ENCODE measurements at regions not wholly inside any gene's neighbourhood (a gene's known extent, or its start where the extent isn't known, plus 50 kb on each side); places are given as distances from the start of the nearest gene placed in this dataset.

DNA sequence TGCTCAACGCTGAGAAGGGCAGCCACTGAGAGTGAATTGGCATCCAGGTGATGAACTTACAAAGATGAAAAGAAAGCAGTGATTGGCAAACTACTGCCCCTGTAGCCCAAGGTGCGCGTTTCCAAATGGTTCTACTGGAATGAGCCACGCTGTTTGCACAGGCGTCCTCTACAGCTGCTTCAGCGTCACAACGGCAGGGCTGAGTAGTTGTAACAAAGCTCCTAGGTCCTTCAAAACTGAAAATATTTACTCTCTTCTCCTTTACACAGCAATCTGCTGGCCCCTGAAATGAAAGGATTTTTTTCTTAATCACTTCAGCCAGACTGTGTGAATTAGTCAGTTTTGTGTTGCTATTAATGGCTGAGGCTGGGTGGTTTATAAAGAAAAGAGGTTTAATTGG, 107.2 kb upstream of the FOXF1 start:
- DNase-seq: no peak

DNA sequence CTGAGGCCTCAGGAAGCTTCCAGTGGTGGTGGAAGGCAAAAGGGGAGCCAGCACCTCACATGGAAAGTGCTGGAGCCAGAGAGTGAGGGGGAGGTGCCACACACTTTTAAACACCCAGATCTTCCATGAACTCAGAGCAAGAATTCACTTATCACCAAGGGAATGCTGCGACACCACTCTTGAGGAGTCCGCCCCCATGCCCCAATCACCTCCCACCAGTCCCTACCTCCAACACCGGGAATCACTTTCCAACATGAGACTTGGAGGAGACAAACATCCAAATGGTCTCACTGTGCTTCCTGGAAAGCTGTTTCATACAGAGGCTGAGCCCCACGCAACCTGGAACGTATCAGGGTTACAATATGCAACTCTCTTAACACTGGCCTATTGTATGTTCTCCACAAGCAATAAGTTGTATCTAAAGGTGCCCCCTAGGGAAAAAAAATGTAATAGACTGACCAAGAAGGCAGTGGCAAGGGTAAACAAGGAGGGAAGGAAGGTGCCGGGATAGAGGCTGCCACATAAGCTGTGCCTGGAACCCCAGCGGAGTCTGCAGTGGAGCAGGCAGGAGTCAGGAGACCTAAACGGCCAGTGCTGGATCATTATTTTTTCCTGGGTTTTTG, 106.7 kb upstream of the FOXF1 start:
- no peak for DNase-seq

DNA sequence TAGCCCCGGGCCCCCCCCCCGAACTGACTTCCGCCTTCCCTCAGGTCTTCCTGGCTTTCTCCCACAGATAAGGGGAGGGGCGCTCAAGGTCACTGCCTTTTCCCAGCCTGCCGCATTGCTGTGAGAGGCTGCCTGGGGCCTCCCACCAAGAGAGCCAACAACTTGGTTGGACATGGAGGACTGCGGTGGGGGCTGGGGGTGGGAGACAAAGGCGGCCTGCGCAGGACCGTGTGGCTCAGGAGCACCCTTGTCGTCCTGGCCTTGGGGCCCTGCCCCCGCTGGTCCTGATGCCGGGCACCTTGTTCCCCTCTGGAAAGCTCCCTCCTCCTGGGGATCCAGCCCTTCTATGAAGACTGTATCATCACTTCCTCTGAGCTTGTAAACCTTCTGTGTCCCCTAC, 105.6 kb upstream of the FOXF1 start:
- DNase-seq: no peak

DNA sequence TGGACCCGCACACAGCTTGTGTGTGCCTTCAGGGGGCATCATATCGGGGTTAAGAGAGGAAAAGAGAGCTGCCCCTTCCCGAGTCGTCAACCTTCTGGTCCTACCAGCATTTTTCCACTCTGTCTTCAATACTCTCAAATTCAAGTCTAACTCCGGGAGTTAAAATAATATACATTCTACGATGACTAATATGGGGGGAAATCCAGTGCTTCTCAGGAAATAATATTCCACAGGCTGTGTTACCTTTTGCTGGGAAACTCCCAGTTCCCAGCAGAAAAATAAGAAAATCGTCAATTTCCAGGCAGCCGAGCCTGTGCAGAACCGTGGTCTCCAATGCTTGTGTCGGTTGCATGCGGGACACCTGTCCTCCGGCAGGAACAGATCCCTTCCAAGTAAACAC, 105.0 kb upstream of the FOXF1 start:
- DNase-seq: no peak

DNA sequence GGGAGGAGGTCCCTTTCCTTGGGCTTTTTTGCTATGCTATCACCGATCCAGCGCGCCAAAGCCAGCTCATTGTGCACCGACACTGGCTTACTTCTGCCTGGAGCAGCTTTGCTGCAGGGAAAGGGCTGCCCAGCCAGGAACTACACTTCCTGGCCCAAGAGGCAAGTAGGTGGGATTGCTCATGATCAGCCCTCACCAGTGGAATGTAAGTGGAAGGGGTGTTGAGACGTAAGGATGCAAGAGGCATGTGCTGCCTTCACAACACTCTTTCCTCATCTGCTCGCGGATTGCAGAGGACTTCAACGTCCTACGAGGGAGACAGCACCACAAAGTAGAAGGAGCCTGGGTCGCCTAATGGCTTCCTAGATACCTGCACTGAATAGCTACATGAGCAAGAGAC, 104.3 kb upstream of the FOXF1 start:
- no peak for DNase-seq

DNA sequence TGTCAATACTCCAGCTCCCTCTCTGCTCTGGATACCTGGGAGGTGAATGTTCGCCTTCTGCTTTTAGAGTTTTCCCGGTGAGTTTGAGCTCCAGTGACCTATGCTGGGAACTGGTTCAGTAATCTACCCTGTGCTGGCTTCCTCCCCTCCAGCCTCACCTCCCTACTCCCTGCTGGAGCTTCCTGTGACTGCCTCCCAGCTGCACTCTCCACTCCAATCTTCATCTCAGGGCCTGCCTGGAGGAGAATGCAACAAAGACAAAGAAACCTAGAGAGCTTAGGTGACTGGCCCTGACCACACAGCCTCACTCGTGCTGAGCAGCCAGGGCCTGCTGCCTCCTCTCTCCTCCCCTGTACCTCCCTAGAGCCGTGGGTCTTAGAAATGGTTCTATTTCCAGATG, 101.6 kb upstream of the FOXF1 start:
- no peak for DNase-seq

DNA sequence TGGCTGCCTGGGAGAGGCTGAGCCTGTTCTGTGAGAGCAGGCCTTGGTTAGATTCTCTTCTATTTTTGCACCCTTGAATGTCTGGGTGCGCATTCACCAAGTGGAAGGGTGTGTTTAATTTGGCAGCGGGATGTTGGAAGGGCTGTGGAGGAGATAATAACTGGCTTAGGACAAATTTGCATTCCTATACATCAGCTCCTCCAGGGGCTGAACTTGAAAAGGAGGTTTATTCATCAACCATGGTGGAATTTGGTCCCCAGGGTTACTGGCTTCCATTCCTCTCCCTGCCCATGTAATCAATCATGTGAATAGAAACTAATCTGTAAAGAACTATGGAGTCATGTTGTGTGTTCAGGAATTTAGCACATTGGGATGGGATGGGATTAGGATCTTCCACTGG, 100.2 kb upstream of the FOXF1 start:
- DNase-seq: no peak

DNA sequence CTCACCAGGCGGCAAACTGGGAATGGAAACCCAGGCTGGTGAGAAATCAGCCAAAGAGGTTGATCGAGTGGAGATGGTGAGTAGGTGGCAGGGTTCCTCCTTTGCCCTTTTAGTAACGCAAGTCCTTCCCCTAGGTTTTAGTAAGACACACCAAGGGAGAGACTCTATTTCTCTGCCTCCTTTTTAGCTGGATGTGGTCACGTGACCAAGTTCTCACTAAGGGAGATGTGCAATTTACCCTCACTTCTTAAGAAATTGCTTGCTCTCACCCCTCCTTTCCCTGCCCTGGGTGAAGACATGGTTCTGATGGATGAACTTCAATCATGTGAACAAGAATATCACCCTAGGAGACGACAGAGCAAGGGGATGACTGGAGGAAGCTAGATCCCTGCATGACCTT, 99.8 kb upstream of the FOXF1 start:
- DNase-seq: no peak

DNA sequence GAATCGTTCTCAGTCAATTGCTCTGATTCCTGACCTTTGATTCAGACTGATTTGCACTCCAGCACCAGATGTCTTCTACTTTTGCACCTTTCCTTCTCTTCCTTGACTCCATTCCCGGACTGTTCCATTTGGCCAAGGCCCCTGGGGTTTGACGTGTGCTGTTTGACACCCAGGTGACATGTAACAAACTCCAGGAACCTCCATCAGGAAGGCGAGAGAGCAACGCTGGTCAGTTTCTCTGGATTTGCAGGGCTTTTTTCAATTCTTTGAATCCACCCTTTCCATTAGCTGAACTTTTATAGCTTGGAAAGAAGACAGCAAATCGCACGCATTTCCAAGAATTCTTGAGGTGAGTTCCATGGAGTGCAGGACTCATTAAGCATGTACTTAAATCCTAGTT, 98.4 kb upstream of the FOXF1 start:
- DNase-seq: no peak

DNA sequence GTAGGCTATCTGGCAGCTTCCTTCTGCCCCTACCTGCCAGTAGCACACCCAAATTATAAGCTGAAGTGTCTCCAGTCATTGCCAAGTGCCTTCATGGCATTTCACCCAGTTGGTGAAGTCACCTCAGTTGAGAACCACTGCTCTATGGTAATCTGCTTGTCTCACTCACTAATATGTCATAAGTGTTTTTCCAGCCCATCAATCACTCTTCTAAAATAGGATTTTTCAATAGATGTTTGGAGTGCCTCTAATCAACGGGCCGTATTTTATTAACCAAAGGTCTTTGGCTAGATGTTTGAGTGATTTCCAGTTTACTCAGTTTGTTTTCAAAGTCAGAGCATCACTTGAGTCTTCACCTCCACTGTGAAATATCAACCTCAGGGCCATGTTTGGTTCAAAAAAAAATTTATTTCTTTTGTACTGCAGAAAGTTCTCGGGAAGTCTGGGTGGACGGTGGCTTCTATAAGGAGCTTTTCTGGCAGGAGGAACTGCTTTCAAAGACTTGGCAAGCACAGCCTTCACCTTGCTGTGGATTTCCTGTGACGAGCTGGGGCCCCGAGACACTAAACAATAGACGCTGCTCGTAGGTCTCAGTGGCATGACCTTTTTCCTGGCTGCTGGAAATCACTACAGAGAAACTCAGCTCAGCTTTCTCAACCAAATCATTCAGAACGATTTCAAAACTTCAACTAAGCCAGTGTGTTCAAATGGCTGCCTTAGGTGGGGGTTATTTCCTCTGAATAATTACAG, 95.2 kb upstream of the FOXF1 start:
- no peak for DNase-seq

DNA sequence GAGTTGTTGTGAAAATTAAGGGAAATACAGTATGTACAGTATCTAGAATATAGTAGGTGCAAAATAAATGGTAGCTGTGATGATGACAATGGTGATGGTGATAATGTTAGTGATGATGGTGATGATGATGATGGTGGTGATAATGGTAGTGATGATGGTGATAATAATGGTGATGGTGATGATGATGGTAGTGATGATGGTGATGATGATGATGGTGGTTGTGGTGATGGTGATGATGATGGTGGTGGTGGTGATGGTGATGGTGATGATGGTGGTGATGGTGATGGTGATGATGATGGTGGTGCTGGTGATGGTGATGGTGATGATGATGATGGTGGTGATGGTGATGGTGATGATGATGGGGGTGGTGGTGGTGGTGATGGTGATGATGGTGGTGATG, 91.3 kb upstream of the FOXF1 start:
- DNase-seq: no peak

DNA sequence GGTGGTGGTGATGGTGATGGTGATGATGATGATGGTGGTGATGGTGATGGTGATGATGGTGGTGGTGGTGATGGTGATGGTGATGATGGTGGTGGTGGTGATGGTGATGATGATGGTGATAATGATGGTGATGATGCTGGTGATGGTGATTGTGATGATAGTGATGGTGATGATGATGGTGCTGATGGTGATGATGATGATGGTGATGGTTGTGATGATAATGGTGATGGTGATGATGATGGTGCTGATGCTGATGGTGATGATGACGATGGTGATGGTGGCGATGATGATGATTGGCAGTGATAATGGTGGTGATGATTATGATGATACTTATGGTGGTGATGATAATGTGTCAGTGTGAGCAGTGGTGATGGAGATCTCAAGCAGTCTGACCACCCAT, 90.8 kb upstream of the FOXF1 start:
- no peak for DNase-seq

DNA sequence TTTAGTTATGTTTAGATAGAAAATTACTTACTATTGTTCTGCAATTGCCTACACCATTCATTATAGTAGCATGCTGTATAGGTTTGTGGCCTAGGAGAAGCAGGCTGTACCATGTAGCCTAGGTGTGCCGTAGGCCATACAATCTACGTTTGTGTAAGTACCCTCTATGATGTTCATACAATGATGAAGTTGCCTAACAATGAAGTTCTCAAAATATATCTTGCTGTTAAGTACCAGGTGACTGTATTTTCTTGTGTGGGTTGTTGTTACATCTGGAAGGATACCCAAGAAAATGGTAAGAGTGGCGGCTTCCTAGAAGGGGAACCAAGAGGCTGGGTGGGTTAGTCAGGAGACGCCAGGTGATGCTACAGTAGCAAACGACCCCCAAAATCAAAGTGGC, 88.3 kb upstream of the FOXF1 start:
- DNase-seq: no peak

DNA sequence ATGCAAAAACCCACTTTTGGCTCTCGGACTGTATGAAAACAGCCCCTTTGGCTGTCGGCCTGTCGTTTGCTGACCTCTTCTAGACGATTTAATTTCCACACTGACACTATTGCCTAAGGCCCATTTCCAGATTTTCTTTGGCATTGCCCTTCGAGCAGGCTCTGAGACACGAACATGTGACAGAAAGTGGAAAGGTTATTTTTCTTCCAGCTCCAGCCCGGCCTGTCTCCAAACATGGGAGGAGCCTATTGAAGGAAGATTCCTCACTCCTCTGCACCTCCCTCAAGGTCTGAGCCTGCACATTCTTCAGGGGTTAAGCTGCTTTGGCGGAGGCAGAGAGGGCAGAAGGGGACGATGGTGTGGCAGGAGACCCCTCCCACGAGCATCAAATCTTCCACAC, 85.9 kb upstream of the FOXF1 start:
- no peak for DNase-seq

DNA sequence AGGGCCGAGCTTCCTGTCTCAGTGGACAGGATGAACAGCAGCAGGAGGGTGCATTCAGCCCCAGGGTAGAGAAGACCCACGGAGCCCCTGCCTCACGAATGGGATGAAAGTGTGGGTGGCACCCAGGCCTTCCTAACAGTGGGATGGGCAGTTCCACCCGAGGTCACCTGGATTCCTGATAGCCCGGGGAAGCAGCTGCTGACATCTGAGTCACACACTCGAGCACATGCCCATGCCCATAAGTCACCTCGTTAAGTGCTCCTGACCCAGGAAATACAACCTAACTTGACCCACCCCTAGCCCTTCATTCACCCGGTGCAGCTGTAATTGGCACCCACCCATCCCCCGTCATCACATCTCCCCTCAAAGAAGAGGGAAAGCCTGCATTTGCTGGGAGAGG, 85.3 kb upstream of the FOXF1 start:
- DNase-seq: no peak

DNA sequence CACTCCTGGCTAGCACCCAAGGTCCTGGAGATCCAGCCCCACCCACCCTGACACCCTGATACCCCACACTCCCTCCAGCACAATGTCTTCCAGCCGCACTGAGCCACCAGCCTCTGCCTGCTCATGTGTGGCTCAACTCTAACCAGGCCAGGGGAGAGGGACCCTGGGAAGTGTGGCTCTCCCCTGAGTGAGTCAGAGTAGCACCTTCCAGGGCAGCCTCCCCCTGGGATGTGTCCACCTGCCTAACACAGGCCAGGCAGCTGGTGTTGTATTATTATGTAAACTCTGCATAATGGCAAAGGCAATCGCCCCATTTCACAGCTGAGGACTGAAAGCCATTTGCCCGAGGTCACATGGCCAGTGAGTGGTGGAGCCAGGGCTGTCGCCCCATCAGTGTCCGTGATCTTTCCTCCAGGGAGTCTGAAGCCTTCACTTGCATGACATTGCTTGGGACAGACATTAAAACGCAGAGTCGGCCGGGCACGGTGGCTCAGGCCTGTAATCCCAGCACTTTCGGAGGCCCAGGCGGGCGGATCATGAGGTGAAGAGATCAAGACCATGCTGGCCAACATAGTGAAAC, 84.2 kb upstream of the FOXF1 start:
- no peak for DNase-seq

DNA sequence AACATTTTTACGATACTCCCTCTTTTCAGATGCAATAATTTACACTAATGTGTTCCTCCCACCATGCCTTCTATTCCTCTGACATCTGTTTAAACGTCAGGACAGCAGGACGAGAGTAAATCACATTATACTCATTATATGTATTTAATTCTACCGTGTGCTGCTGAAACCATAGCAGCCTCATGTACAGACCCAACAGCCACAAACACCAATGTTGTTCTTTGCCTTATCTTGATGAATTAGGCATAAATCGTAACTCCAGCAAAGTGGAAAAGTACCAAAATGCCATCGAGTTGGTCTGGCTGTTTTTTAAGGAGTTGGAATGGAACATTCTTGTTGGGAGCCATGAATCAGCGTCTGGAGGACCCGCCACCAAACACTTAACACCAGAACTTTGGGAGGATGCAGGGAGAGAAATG, 82.9 kb upstream of the FOXF1 start:
- peak; percentile 86 for DNase-seq

DNA sequence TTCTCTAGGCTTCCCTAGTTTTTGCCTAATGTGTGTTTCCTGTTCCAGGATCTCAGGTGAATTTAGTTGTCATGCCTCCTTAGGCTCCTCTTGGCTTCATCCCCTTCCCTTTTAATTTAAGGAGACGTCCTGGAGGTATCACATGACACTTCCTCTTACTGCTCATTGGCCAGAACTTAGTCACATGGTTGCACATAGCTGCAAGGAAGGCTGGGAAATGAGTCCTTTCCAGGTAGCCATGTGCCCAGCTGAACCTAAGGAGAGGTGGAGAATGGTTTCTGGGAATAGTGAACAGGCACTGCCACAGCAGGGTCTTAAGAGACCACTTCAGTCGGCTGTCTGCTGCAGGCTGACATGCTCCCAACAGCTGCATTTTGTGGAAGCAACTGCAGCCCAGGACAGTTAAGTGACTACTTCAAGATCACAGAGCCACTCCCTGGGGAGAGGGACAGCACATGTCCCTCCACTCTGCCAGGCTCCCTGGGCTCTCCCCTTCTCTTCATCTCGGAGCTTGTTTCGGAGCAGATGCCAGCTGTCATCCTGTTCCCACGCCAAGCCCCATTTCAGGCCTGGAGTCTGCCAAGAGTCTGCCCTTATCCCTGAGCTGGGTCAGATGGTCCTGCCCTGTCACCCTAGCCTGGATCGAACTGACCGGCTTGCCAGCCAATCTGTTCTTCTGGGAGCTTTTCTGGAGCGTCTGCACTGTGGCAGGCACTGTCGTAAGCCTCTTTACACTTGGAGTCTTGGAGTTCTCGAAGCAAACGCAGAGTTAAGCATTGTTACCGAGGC, 81.4 kb upstream of the FOXF1 start:
- no peak for DNase-seq

DNA sequence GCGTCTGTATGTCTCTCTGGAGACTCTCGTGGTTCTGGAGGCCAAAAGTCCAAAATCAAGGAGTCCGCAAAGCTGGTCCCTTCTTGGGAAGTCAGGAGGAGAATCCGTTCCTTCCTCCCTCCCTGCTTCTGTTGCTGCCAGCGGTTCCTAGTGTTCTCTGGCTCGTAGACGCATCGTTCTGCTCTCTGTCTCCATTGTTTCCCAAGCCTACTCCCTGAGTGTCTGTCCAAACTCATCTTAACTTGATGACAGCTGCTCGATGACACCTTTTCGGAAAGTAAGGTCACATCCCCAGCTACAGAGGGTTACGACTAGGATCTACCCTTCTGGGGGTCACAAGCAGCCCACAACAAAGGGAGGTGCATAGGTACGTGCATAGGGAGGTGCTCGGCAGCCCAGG, 80.7 kb upstream of the FOXF1 start:
- DNase-seq: no peak

DNA sequence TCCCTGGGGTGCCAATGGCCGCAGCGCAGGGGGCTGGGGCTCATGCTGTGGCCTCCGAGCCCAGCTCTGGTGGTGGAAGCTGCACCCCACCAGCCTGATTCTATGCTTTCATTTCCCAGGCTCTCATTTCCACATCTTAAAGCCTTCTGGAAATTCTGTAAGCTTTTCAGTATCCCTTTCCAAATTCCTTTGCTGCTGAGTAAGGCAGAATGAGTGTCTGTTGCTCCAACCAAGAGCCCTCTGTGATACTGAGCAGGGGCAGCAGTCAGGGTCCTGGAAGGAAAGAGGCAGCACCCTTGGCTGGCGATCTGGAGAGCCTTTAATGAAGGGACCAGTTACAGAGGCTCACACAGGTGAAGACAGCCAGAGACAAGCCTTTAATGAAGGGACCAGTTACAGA, 79.5 kb upstream of the FOXF1 start:
- DNase-seq: no peak

DNA sequence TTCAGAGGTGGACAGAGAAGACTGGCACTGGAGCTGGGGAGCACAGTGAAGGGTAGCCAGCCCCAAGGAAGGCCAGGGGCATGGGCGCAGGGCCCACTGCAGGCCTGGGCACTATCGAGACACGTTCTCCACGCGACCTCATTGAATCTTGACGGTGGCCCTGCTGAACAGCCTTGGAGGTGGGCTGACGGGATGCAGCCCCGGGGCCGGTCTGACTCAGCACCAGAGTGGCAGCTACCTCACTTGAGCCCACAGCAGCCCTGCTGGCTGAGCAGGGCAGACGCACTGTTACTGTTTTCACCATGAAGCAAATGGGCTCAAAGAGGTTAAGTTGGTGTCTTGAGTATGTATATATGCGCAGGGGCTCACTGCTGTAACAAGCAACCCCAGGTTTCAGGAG, 78.8 kb upstream of the FOXF1 start:
- DNase-seq: no peak

DNA sequence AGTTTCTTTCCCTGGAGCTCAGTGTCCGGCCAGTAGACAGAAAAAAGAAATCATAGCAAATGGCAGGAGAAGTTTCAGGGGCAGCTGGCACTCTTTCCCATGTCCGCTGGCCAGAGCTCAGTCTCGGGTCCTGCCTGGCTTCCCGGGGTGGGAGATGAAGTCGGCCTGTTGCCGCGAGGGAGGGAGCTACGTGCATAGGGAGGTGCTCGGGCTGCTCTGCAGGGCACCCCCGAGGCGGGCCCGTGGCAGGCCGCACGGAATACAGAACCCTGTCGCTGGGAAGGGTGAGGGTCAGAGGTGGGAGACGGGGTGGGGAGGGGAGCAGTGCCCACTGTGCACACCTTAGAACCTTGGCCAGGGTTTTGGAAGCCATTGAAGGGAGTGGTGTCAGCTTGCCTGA, 78.3 kb upstream of the FOXF1 start:
- DNase-seq: no peak

DNA sequence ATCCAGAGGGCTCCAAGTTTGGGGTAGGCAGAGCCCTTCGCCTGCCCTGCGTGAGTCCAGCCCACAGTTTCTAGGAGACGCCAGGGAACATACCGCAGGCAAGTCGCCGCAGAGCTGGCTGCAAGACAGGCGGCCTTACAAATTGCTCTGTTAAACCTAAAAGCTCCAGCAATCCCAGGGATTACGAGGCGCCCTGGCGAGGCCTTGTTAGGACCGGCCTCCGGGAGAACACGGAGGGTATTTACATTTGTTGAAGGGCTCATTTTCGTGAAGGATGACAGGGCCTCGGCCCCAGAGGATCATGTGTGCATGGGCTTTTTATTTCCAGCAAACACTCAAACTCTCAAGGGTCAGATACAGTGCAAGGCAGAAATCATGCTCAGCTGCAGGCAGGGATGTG, 77.6 kb upstream of the FOXF1 start:
- DNase-seq: no peak
